ENCODE measurements at regions not wholly inside any gene's neighbourhood (a gene's known extent, or its start where the extent isn't known, plus 50 kb on each side); places are given as distances from the start of the nearest gene placed in this dataset.
"Not testable (repeated sequence)": the region's sequence is repeated elsewhere in the genome, so short reads cannot be mapped to it uniquely, and the experiment has no call there.

DNA sequence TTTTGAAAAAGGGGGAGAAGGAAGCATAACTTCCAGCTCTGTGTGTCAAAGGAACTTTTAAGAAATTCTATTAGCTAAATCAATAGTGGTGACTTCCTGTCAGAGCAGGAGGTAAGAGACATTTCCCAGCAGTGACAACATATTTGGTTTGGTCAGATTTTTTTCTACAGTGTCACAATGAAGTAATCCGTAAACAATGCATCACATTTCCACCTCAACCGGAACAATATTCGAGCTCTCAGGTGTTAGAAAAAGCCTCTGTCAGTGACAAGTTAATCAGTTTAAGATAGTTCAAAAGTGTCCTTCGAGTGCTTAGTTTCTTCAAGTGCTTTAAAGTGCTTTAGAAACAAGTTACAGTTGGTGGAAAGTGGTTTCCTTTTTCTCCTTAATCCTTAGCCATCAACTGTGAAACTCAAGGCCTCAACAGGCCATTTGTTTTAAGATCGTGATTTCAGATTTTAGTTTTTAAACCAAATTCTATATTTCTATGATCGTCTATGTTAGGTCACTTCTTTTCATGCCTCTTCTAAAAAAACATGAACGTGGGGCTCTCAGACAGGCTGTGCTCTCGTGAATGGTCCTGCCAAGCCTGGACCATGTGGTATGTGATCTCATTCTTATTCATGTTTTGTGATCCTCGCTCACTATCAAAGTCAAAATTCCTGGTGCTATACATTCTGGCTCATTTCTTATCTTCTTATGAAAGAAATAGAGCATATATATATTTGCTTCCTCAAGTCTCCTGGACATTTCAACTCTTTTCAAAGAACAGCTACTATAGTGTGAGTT, 181.9 kb upstream of the HMHB1 start:
- TF ChIP-seq ZNF274 (IDR thresholded peaks at IDR 0.05; ENCODE audit: low read depth, low read length), result no peak
- no peak overlapping the region for H3K4me3 ChIP-seq (ENCODE audit: low read length)

GRCh38 chr5:143625048-143625447, 186.9 kb upstream of the HMHB1 start:
- not testable (repeated sequence) for H3K4me3 ChIP-seq (ENCODE audit: low read length)

DNA sequence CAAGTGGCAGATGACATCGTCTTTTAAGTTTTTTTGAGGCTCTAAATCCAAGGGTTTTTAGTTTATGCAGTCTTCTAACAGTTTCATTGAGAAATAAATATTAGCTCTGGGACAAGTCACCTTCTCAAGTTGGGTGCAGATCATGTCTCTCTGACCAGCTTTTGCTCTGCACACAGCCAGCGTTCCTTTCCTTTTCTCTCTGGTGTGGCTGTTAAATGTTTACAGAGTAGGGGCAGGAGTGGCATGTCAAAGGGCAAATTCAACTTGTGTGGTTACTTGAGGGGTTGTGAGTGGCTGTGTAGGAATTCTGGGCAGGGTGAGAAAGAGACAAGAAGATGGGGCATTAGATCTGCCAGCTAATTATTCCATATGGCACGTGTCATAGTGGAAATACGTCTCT, 187.5 kb upstream of the HMHB1 start:
- TF ChIP-seq ZNF274 (IDR thresholded peaks at IDR 0.05; ENCODE audit: low read depth, low read length), result no peak
- no peak overlapping the region for H3K4me3 ChIP-seq (ENCODE audit: low read length)

- TF ChIP-seq ZNF274 (IDR thresholded peaks at IDR 0.05; ENCODE audit: low read depth, low read length), result no peak
- no peak overlapping the region for H3K4me3 ChIP-seq (ENCODE audit: low read length)
Observed at GRCh38 chr5:143619040-143619439, 192.9 kb upstream of the HMHB1 start.

DNA sequence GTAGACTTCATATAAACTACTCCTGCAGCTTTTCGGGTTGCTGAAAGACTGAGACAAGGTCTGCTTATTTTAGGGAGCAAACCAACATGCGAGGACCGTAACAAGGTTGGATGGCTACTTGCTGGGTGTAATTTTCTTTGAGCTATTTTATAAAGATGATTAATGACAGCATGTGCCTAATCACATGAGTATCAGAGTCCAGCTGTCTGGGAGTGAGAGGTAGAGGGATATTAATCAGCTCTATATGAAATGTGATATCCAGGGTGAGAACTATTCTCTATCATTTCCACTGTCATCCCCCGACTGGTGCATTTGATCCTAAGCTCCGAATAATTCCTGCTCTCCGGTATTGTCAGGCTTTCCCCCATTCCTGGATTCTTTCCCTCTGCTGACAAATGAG, 193.8 kb upstream of the HMHB1 start:
- no peak overlapping the region for H3K4me3 ChIP-seq (ENCODE audit: low read length)
- no peak for TF ChIP-seq ZNF274 (IDR thresholded peaks at IDR 0.05; ENCODE audit: low read depth, low read length)

GRCh38 chr5:143614831-143615230, 197.1 kb upstream of the HMHB1 start:
- TF ChIP-seq ZNF274 (IDR thresholded peaks at IDR 0.05; ENCODE audit: low read depth, low read length), result no peak
- no peak overlapping the region for H3K4me3 ChIP-seq (ENCODE audit: low read length)

DNA sequence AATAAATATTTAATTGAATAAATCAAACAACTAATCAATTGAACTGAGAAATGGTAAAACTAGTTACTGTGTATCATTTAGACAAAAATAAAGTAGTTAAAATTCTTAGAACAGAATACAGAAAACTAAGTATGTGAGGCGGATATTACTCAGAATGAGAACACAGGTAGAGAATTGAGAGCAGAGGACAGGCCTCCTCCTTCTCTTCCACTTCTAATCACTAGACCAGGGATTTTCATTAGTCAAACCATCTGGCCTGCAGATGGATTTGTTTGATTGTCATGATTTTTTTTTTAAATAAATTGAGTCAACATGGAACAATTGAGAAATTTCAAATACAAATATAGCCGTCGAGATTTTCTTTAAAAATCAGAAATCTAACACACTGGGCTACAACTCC, 198.6 kb upstream of the HMHB1 start:
- H3K4me3 ChIP-seq (ENCODE audit: low read length), result no peak overlapping the region
- no peak for TF ChIP-seq ZNF274 (IDR thresholded peaks at IDR 0.05; ENCODE audit: low read depth, low read length)

GRCh38 chr5:143610946-143611345, 201.0 kb upstream of the HMHB1 start:
- no peak for TF ChIP-seq ZNF274 (IDR thresholded peaks at IDR 0.05; ENCODE audit: low read depth, low read length)

DNA sequence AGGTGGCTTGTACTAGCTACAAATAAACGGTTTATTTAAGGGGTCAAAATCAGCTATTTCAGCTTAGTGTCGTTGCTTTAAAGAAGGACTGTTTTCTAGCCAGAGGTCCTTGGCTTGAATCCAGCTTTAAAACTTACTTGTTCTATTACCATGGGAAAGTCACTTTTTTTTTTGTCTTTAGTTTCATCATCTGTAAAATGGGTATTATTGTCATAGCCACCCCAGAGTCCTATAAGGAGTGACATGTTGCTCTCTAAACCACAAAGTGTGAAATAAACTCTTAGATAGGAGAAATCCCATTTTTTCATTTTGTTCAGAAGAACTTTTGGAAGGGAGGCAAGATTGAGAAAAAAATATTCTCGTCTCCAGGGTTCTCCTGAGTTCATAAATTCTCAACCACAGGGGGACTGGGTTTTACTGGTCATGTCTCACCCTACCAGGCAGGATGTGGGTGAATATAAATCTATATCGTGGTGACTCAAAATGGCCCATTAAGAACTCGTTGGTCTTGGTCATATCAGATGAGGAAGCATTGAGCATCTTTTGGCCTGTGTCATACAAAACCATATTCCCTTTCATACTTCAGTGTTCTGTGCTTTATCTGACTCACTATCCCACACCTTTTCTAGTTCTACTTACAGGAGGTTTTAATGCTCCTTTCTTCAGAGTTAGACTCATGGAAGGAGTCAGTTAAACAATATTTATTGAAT, 202.7 kb upstream of the NR3C1 start:
- TF ChIP-seq ZNF274 (IDR thresholded peaks at IDR 0.05; ENCODE audit: low read depth, low read length), result no peak

More at GRCh38 chr5:143610946-143611345, 201.0 kb upstream of the HMHB1 start:
- H3K4me3 ChIP-seq (ENCODE audit: low read length), result no peak overlapping the region

GRCh38 chr5:143605403-143606005, 202.0 kb upstream of the NR3C1 start:
- H3K4me3 ChIP-seq (ENCODE audit: low read length), result peak overlapping the region; percentile 49; the same call in 1 of the 2 replicates
- TF ChIP-seq ZNF274 (IDR thresholded peaks at IDR 0.05; ENCODE audit: low read depth, low read length), result no peak

More for the DNA sequence above, 202.7 kb upstream of the NR3C1 start:
- H3K4me3 ChIP-seq (ENCODE audit: low read length), result no peak overlapping the region

DNA sequence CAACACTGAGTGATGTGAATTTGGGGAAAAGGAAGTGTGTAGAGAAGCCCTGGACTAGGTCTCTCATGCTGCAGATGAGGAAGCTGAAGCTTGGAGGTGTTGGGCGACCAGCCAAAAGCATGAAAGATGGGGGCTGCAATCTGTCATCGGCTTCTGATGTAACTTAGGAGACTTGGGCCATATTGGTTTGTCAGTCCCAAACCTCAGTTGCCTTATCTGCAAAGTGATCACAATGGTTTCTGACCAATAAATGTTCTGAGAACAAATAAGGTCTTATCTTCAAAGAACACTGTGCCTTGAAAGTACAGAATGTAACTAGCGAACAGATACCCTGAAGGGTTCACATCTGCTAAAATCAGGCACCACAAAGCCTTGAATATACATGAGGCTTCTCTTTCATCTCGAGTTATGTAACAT, 198.4 kb upstream of the NR3C1 start:
- TF ChIP-seq ZNF274 (IDR thresholded peaks at IDR 0.05; ENCODE audit: low read depth, low read length), result no peak
- H3K4me3 ChIP-seq (ENCODE audit: low read length), result no peak overlapping the region

GRCh38 chr5:143601357-143601756, 197.9 kb upstream of the NR3C1 start:
- no peak for TF ChIP-seq ZNF274 (IDR thresholded peaks at IDR 0.05; ENCODE audit: low read depth, low read length)
- no peak overlapping the region for H3K4me3 ChIP-seq (ENCODE audit: low read length)

DNA sequence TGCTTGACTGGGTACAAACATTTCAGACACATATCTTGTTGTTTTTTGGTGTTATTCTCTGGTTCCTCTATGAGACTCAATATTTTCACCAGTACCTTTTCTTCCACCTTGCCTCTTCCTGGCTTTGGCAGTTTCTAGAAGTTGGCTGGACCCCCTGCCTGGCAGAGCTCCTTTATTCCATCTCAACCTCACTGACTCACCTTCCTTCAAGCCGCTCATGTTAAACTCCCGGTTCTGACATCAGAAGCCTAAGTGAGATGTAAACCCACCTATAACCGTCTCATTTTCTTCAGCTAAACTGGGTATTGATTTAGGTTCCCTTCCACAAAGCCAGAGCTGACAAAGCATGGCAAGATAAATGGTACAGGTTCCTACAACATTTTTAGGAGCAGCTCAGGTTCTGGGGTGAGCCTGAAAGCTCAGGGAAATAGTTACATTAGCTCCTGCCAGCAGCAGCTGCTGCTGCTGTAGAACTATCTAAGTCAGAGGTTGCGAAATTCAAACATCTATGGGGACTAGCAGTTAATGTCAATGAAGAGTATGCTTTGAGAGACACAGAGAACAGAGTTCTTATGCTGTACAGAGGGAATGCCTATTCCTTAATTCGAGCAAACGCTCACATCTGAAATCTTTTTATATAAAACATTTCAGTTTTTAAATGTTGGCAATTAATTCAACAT, 197.1 kb upstream of the NR3C1 start:
- H3K4me3 ChIP-seq (ENCODE audit: low read length), result no peak overlapping the region
- no peak for TF ChIP-seq ZNF274 (IDR thresholded peaks at IDR 0.05; ENCODE audit: low read depth, low read length)

- H3K4me3 ChIP-seq (ENCODE audit: low read length), result no peak overlapping the region
- TF ChIP-seq ZNF274 (IDR thresholded peaks at IDR 0.05; ENCODE audit: low read depth, low read length), result no peak
Observed at GRCh38 chr5:143599474-143599873, 196.0 kb upstream of the NR3C1 start.

Measured in GM08714 (cell line).